Activated naive CD4-positive, alpha-beta T cell treated with Interleukin-2 at 50 U/mL for 16 hours (primary cell): ENCODE measurements at regions not wholly inside any gene's neighbourhood (a gene's known extent, or its start where the extent isn't known, plus 50 kb on each side); places are given as distances from the start of the nearest gene placed in this dataset.

Source experiments
- DNase-seq: peaks from one replicate; pipeline ENCODE4 v3.0.0-alpha.2; 2020

DNA sequence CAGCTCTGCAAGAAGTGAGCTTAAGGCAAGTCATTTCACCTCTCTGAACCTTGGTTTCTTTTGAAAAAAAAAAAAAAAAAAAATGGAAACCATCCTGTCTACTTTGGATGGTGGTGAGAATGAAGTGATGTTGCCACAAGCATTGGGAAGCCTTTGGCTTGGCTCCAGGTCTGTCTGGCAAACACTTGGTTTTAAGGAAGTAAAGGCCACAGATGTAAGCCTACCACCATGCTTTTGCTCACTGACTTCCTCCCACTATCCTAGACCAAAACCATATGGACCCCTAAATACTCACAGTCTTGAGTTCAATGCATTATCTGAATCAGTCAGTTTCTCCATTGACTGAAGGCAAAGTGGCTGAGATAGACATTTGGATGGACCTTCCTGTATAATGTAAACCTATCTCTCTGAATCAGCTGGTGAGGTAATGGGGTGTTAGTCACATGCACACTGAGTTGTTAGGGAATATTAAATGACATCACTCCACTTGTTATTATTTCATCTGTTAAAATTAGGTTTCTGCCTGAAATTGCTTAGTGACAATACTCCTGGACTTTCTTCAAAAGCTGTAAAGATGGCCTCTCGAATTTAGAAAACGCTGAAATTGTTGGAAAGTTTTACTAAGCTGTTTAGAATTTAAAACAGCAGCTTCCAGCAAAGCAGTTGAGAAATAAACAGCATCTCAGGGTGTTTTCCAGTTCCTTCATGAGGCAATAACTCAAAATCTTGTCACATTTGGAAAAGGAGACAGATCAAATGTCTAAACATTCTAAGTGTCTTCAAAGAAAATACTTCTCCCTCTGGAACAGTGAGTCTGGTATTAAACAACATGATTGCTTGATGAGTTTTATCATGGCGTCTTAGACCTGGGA is 833.5 kb downstream of the DHX35 start:
- no peak for DNase-seq

GRCh38 chr20:39792334-39792733 is 830.2 kb downstream of the DHX35 start:
- DNase-seq, result no peak

- no peak for DNase-seq
Observed at GRCh38 chr20:39789411-39789810, 827.3 kb downstream of the DHX35 start.

- no peak for DNase-seq
Observed at GRCh38 chr20:39785252-39785917, 823.2 kb downstream of the DHX35 start.

DNA sequence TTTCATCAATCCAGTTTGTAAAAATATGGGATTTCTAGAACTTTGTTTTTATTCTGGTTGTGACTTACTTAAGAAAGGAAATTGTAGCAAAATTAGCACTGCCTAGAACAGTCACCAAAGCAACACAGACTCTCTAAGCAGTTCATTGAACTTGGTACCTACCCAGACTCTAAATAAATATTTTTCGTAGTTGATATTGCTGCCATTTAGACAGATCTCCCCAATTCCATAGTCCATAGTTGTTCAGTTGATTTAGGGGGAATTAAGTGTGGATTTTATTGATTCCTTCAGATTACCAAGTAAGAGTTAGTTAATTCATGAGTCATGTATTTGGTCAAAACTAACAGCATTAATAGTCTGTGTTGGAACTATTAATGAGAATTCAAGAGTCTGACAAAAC is 822.5 kb downstream of the DHX35 start:
- DNase-seq, result no peak

DNA sequence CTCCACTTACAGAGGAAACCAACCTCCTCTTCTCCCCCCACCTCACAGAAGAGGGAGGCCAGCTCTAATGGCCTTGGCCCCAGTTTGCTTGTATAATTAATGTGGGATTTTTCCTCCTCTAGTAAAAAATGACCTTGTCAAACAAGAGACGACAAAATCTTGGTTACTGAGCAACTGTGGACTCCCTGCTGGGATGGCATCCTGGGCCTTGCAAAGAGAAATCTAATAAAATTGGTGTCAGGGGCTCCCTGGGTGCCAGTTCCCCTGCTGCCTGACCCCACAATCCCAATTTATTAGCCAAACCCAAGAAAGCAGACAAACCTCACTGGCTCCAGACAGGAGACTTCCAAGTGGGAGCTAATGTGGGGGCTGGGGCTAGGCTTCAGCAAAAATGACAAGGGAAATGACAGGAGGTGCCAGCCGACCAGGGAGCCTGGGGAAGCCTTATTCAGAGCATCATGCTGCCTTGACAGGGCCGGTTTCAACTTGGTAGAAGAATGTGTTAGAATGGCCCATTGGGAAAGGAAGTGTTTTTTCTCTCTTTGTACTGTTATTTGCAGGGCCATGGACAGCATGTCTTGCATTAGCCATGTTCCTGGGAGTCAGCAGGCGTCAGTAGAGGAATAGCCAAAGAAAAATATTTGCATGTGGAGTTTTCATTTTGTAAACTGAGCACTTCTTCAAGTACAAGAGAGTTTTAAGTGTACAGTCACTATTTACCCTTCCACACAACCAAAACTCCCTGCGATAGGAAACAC is 816.9 kb downstream of the DHX35 start:
- DNase-seq, result no peak

- DNase-seq, result no peak
Observed at GRCh38 chr20:39778431-39778830, 816.3 kb downstream of the DHX35 start.

GRCh38 chr20:39777610-39778009 is 815.5 kb downstream of the DHX35 start:
- DNase-seq, result no peak

DNA sequence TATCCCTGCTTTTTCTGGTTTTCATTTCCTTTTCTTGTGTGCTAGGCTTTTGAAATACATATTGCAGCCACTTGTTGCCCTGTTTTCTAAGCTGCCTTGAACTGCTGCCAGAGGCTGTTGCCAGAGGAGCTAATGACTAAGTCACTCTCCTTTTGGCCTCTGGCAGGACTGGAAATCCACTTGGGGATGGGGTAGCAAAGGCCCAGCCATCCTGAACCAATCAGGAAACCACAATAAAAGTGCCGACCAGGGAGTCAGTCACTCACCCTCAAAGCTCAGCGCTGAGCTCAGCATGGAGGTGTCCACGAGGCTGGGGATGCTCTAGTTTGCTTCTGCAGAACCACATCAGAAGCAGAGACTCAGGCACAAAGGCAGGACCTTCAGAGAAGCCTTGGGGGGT is 813.0 kb downstream of the DHX35 start:
- DNase-seq, result no peak

DNA sequence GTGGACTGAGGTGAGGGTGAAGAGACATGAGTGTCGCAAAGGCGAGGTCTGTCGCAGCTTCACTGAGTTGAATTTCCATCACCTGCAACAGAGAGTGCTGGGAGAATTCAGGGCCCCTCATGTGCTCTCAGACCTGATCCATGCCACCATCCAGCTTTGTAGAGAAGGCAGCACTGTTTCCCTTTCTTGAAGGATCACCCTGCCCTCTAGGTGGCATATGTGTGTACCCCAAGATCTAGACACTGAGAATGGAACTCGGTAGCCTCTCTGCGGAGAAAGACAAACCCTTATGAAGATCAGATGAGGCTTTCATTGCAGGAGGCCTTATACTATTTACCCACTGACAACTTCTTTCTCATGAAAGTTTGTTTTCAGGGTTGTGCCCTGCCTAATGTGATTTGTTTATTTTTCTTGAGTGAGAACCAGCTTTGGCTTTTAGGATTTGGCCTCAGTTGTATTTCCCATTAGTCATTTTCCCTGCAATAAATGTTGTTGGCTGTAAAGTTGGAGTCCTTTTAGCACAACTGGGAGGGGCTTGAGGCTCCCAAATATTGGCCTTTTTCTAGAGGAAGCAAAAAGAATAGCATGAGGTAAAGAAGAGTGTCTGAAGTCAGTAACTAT is 811.3 kb downstream of the DHX35 start:
- DNase-seq, result no peak

- no peak for DNase-seq
Observed at GRCh38 chr20:39767352-39767751, 805.2 kb downstream of the DHX35 start.

- DNase-seq, result no peak
Observed at GRCh38 chr20:39766333-39766732, 804.2 kb downstream of the DHX35 start.

GRCh38 chr20:39762716-39763115 is 800.6 kb downstream of the DHX35 start:
- no peak for DNase-seq

DNA sequence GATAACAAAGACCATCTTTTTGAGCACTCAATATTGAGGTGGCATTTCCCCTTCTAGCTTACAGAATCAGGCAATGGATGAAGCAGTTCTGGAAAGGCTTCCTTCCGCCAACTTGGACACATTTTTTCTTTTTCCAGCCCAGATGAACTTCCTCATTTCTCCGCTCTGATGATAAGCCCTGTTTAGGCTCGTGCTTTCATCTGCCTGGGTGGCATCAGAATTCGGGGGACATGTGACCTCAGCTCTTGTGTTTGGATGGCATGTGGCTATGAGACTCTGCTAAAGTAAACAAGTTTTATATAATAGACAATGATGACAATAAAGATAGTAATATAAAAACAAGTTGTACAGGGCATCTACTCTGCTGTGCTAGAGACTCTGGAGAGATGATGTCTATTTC is 796.7 kb downstream of the DHX35 start:
- DNase-seq, result no peak

- DNase-seq, result no peak
Observed at GRCh38 chr20:39756828-39757227, 794.7 kb downstream of the DHX35 start.

DNA sequence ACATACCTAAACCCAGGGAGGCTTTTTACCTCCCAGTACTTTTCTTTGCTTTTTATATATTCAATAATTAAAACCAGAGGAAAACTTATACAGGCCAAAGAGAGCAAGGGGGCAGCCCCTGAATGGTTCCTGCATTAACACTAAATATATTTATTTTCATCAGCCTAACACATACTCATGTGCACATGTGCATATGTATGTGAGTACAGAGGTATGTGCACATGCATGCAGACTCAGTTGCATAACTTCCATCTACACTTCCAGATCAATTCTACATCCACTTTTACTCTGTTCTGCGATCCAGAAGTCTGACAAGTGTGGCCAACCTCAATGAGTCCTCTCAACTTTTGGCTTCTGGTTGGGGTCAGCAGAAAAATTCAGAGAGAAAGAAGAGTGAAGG is 794.2 kb downstream of the DHX35 start:
- DNase-seq, result no peak

- DNase-seq, result no peak
Observed at GRCh38 chr20:39752262-39752876, 790.2 kb downstream of the DHX35 start.

GRCh38 chr20:39751557-39752137 is 789.5 kb downstream of the DHX35 start:
- DNase-seq, result no peak

- no peak for DNase-seq
Observed at GRCh38 chr20:39745380-39745779, 783.2 kb downstream of the DHX35 start.

GRCh38 chr20:39738651-39739050 is 776.5 kb downstream of the DHX35 start:
- DNase-seq, result no peak

- DNase-seq, result no peak
Observed at GRCh38 chr20:39736434-39737327, 774.5 kb downstream of the DHX35 start.
